A549 (cell line): ENCODE measurements at regions not wholly inside any gene's neighbourhood (a gene's known extent, or its start where the extent isn't known, plus 50 kb on each side); places are given as distances from the start of the nearest gene placed in this dataset.

Experiments
- ATAC-seq, 2 experiments: fragments of 200-7000 bp in 1 of 2; fragments of >200 bp in 1 of 2; cut with Nextera tagmentation in 1 of 2; cut with Tn5 transposase in 1 of 2; 3 replicates each; pipeline versions ENCODE4 v1.8.0 to v1.9.1; 2018 to 2020; ENCODE audit warnings: mild to moderate bottlenecking in 1 of 2, moderate library complexity in 1 of 2
- CTCF ChIA-PET: fragments of 300-600 bp; sonication (Branson Sonifier 250); formaldehyde crosslinking; extraction: SDS; loops from one replicate; lab custom pipeline; 2021; ENCODE audit warnings: antibody characterized with exemption, inconsistent platforms; lab: Yijun Ruan, JAX
- POLR2A ChIA-PET: fragments of 350-600 bp; formaldehyde crosslinking; extraction: SDS; loops from one replicate; lab custom pipeline; 2021; ENCODE audit warnings: antibody characterized with exemption, inconsistent platforms; lab: Yijun Ruan, JAX
- DNase-seq, 2 experiments: peaks; one replicate each; pipeline versions ENCODE4 v3.0.0 to v3.0.0-alpha.2; 2011 to 2016; ENCODE audit warnings: low read depth in 1 of 2, low spot score in 1 of 2
- FAIRE-seq: peaks from 2 replicates; lab custom pipeline; 2011; peaks lifted over from hg19 to GRCh38; lab: Jason Lieb, UNC
- H3K27ac ChIP-seq, 2 experiments: fragments of >200 bp; sonication (Bioruptor Twin); formaldehyde crosslinking; 3 replicates each; pipeline ENCODE4 v1.5.1; 2016 to 2017
- H3K4me1 ChIP-seq: fragments of >200 bp; sonication (Bioruptor Twin); formaldehyde crosslinking; 3 replicates; pipeline ENCODE4 v1.6.1; 2016
- H3K4me2 ChIP-seq: fragments of >200 bp; sonication (Bioruptor Twin); formaldehyde crosslinking; 3 replicates; pipeline ENCODE4 v1.6.1; 2016
- H3K4me3 ChIP-seq: fragments of >200 bp; sonication (Bioruptor Twin); formaldehyde crosslinking; 3 replicates; pipeline ENCODE4 v1.5.1; 2016
- H3K9me3 ChIP-seq: fragments of >200 bp; sonication (Bioruptor Twin); formaldehyde crosslinking; 3 replicates; pipeline ENCODE4 v1.6.1; 2016
- ATOH8 ChIP-seq: fragments of 250-450 bp; sonication (Bioruptor Pico); IDR thresholded peaks from 2 replicates; pipeline ENCODE4 v1.5.0; 2020; ENCODE audit warnings: low read depth, mild to moderate bottlenecking, moderate library complexity
- BCL3 ChIP-seq: fragments of >200 bp; sonication (Bioruptor Twin); formaldehyde crosslinking; IDR thresholded peaks from 3 replicates; pipeline ENCODE4 v1.6.1; 2016
- CBX2 ChIP-seq: fragments of 200-600 bp; sonication (generic); IDR thresholded peaks from 2 replicates; pipeline ENCODE4 v1.6.1; 2016; ENCODE audit warnings: low read depth, mild to moderate bottlenecking, borderline replicate concordance
- CHD2 ChIP-seq: fragments of 150-350 bp; IDR thresholded peaks from 2 replicates; pipeline ENCODE4 v1.6.1; 2014; ENCODE audit warnings: low read length; ENCODE audit not compliant: partially characterized antibody
- CHD4 ChIP-seq: fragments of 200-600 bp; sonication (generic); IDR thresholded peaks from 2 replicates; pipeline ENCODE4 v1.6.1; 2016; ENCODE audit warnings: antibody characterized with exemption, mild to moderate bottlenecking, borderline replicate concordance
- EHF ChIP-seq: fragments of 250-450 bp; sonication (Bioruptor Pico); IDR thresholded peaks from 2 replicates; pipeline ENCODE4 v1.5.0; 2020; ENCODE audit warnings: mild to moderate bottlenecking
- EHMT2 ChIP-seq: fragments of 200-600 bp; sonication (generic); IDR thresholded peaks from 2 replicates; pipeline ENCODE4 v1.6.1; 2016; ENCODE audit warnings: antibody characterized with exemption, low read depth, mild to moderate bottlenecking, moderate library complexity
- HOXB13 ChIP-seq: fragments of 250-450 bp; sonication (Bioruptor Pico); IDR thresholded peaks from 2 replicates; pipeline ENCODE4 v1.5.0; 2020; ENCODE audit warnings: low read depth, mild to moderate bottlenecking, moderate library complexity
- KDM1A ChIP-seq: fragments of 200-600 bp; sonication (generic); IDR thresholded peaks from 2 replicates; pipeline ENCODE4 v1.6.1; 2016; ENCODE audit warnings: low read depth, mild to moderate bottlenecking
- MAFK ChIP-seq: fragments of 450-650 bp; IDR thresholded peaks from 2 replicates; pipeline ENCODE4 v1.6.1; 2014; ENCODE audit not compliant: partially characterized antibody
- MYC ChIP-seq: IDR thresholded peaks from 2 replicates; pipeline ENCODE4 v1.6.1; 2012; ENCODE audit warnings: mild to moderate bottlenecking, inconsistent platforms, low read length, improper control_type of control experiment, borderline replicate concordance
- NFE2L2 ChIP-seq: fragments of 150-350 bp; conservative IDR thresholded peaks from 2 replicates; pipeline ENCODE4 v1.6.1; 2014; ENCODE audit warnings: low read length
- NR3C1 ChIP-seq: fragments of >200 bp; sonication (Bioruptor Twin); formaldehyde crosslinking; IDR thresholded peaks from 3 replicates; pipeline ENCODE4 v1.6.1; 2017
- PBX3 ChIP-seq: IDR thresholded peaks from 2 replicates; pipeline ENCODE4 v1.6.1; 2012
- POLR2AphosphoS2 ChIP-seq: conservative IDR thresholded peaks from 2 replicates; pipeline ENCODE4 v1.6.1; 2012; ENCODE audit warnings: low read length, improper control_type of control experiment, inconsistent platforms
- RCOR1 ChIP-seq: fragments of 150-350 bp; IDR thresholded peaks from 2 replicates; pipeline ENCODE4 v1.6.1; 2014; ENCODE audit warnings: antibody characterized with exemption, low read length, low read depth
- REST ChIP-seq: fragments of 200-600 bp; sonication (generic); IDR thresholded peaks from 2 replicates; pipeline ENCODE4 v1.6.1; 2016; ENCODE audit warnings: antibody characterized with exemption, mild to moderate bottlenecking, moderate library complexity
- RFX5 ChIP-seq: fragments of 450-650 bp; IDR thresholded peaks from 2 replicates; pipeline ENCODE4 v1.7.1; 2014; ENCODE audit warnings: antibody characterized with exemption, mild to moderate bottlenecking, moderate library complexity
- SREBF2 ChIP-seq: fragments of 450-650 bp; IDR thresholded peaks from 2 replicates; pipeline ENCODE4 v1.6.1; 2014; ENCODE audit warnings: mild to moderate bottlenecking, moderate library complexity
- USF2 ChIP-seq: fragments of 450-650 bp; IDR thresholded peaks from 2 replicates; pipeline ENCODE4 v1.6.1; 2014; ENCODE audit warnings: antibody characterized with exemption
- ZSCAN20 ChIP-seq: fragments of 250-450 bp; sonication (Bioruptor Pico); IDR thresholded peaks from 2 replicates; pipeline ENCODE4 v1.8.0; 2022; ENCODE audit warnings: mild to moderate bottlenecking, moderate library complexity
- WGBS: methylation state at CpG from one replicate; pipeline ENCODE4 v1.1.6; 2017; ENCODE audit errors: missing lambda C conversion rate; 5-methylcytosine and 5-hydroxymethylcytosine counted together

- FAIRE-seq (no peak), ATAC-seq (no peak), DNase-seq (no peak)
- Histone ChIP-seq H3K27ac (no peak overlapping the region), H3K4me2 (no peak overlapping the region), H3K9me3 (no peaks in the 10 kb centered on the region), H3K4me1 (no peaks in the 10 kb centered on the region), H3K4me3 (no peak overlapping the region)
- no peak for TF ChIP-seq NR3C1
- no peak for TF ChIP-seq EHMT2
- no peak for TF ChIP-seq RFX5
- TF ChIP-seq SREBF2: no peak
- no peak for TF ChIP-seq HOXB13
- 52% methylated on average over 8 of the region's 8 CpGs for WGBS
- ChIA-PET CTCF (no interaction called here), POLR2A (no interaction called here)
Measured at GRCh38 chr18:75497576-75498235, 70.2 kb upstream of the SMIM21 start.

GRCh38 chr18:75496151-75496550 is 68.6 kb upstream of the SMIM21 start:
- no peak overlapping the region for H3K4me2 ChIP-seq
- no peak for DNase-seq
- ChIA-PET POLR2A (no interaction called here), CTCF (no interaction called here)
- H3K27ac ChIP-seq: no peak overlapping the region
- TF ChIP-seq MYC: no peak
- no peak for TF ChIP-seq USF2
- no peak for TF ChIP-seq EHF (CRISPR knock-in tag)
- TF ChIP-seq SREBF2: no peak
- TF ChIP-seq ZSCAN20 (CRISPR knock-in tag): no peak
- TF ChIP-seq CHD4: no peak
- no peak for TF ChIP-seq CHD2
- TF ChIP-seq MAFK: no peak
- no peak for TF ChIP-seq POLR2AphosphoS2
- no peak for TF ChIP-seq KDM1A
- TF ChIP-seq REST: no peak
- TF ChIP-seq RCOR1: no peak
- TF ChIP-seq ATOH8: no peak
- TF ChIP-seq NFE2L2: no peak
- no peaks in the 10 kb centered on the region for H3K9me3 ChIP-seq
- no peak for FAIRE-seq
- no peak for ATAC-seq
- 71% methylated on average over 7 of the region's 7 CpGs for WGBS
- H3K4me1 ChIP-seq: no peaks in the 10 kb centered on the region; the same call in 2 of the 3 replicates
- no peak overlapping the region for H3K4me3 ChIP-seq

- ATAC-seq: no peak
- peaks cover 20% of the 10 kb centered on the region for H3K4me1 ChIP-seq
- 62% methylated on average over 2 of the region's 2 CpGs for WGBS
- H3K9me3 ChIP-seq: no peaks in the 10 kb centered on the region
- H3K4me3 ChIP-seq: no peak overlapping the region
- FAIRE-seq: no peak
- POLR2A ChIA-PET: no interaction called here
- TF ChIP-seq PBX3 (no peak), CBX2 (no peak), BCL3 (no peak), ATOH8 (no peak)
- TF ChIP-seq, all 56 proteins: peak for 0
- CTCF ChIA-PET: no interaction called here
- H3K27ac ChIP-seq: peak overlapping the region in 1 of 2 experiments; percentile 30; a peak in 1 of 6 replicates
- no peak for DNase-seq
- H3K4me2 ChIP-seq: no peak overlapping the region
Measured at GRCh38 chr18:75492852-75493251, 65.3 kb upstream of the SMIM21 start.
